ENCODE measurements at regions not wholly inside any gene's neighbourhood (a gene's known extent, or its start where the extent isn't known, plus 50 kb on each side); places are given as distances from the start of the nearest gene placed in this dataset.

- TF ChIP-seq POLR2AphosphoS5 (IDR thresholded peaks at IDR 0.05) (no peak), CTCF (IDR thresholded peaks at IDR 0.05) (no peak)
Measured at GRCh38 chr9:87084407-87084806, 137.1 kb upstream of the GAS1 start.

Data from suprapubic skin (tissue), 3 donors.